GM21786 (cell line): ENCODE measurements at regions not wholly inside any gene's neighbourhood (a gene's known extent, or its start where the extent isn't known, plus 50 kb on each side); places are given as distances from the start of the nearest gene placed in this dataset.
A peak's percentile ranks its signal among the peaks of the same experiment; 100 is the strongest.

Experiments used
- ATAC-seq: cut with Tn5 transposase; IDR thresholded peaks from one replicate; pipeline ENCODE4 v1.9.1; 2021; ENCODE audit not compliant: unreplicated experiment

GRCh38 chr16:56093055-56093454, 98.2 kb upstream of the GNAO1 start:
- no peak for ATAC-seq

- ATAC-seq = no peak
These were observed 101.2 kb upstream of the GNAO1 start for GRCh38 chr16:56090076-56090475.

GRCh38 chr16:56087626-56088025, 103.7 kb upstream of the GNAO1 start:
- ATAC-seq = no peak

- ATAC-seq = no peak
These were observed 109.9 kb upstream of the GNAO1 start for GRCh38 chr16:56081371-56081770.

GRCh38 chr16:56075732-56076388, 115.4 kb upstream of the GNAO1 start:
- ATAC-seq = no peak

GRCh38 chr16:56073508-56073907, 117.8 kb upstream of the GNAO1 start:
- ATAC-seq = no peak

GRCh38 chr16:56072096-56072495, 119.2 kb upstream of the GNAO1 start:
- no peak for ATAC-seq

GRCh38 chr16:56068816-56069215, 122.5 kb upstream of the GNAO1 start:
- no peak for ATAC-seq

- no peak for ATAC-seq
These were observed 123.0 kb upstream of the GNAO1 start for GRCh38 chr16:56068314-56068713.

GRCh38 chr16:56067406-56067805, 123.9 kb upstream of the GNAO1 start:
- no peak for ATAC-seq

GRCh38 chr16:56066617-56067016, 124.7 kb upstream of the GNAO1 start:
- ATAC-seq = no peak

GRCh38 chr16:56063111-56063510, 128.2 kb upstream of the GNAO1 start:
- no peak for ATAC-seq

- ATAC-seq = no peak
These were observed 134.1 kb upstream of the GNAO1 start for GRCh38 chr16:56057151-56057550.

GRCh38 chr16:56050916-56051315, 140.4 kb upstream of the GNAO1 start:
- ATAC-seq = no peak

- peak; percentile 93 for ATAC-seq
These were observed 142.7 kb upstream of the GNAO1 start for GRCh38 chr16:56048425-56049105.

GRCh38 chr16:56047307-56048234, 143.7 kb upstream of the GNAO1 start:
- ATAC-seq = no peak

- ATAC-seq = no peak
These were observed 148.9 kb upstream of the GNAO1 start for GRCh38 chr16:56042416-56042815.

GRCh38 chr16:56041556-56042140, 149.6 kb upstream of the GNAO1 start:
- ATAC-seq = no peak

GRCh38 chr16:56038564-56039098, 152.7 kb upstream of the GNAO1 start:
- no peak for ATAC-seq

GRCh38 chr16:56032072-56032471, 156.9 kb upstream of the CES5A start:
- ATAC-seq = no peak

GRCh38 chr16:56029026-56029425, 153.9 kb upstream of the CES5A start:
- ATAC-seq = no peak
